ENCODE measurements at regions not wholly inside any gene's neighbourhood (a gene's known extent, or its start where the extent isn't known, plus 50 kb on each side); places are given as distances from the start of the nearest gene placed in this dataset.

- no peaks in the 10 kb centered on the region for H3K27me3 ChIP-seq (replicated peaks; ENCODE audit: insufficient read depth, low read depth, low read length, poor library complexity)
- no peak overlapping the region for H3K27ac ChIP-seq (ENCODE audit: low read depth, low read length, poor library complexity, severe bottlenecking)
- TF ChIP-seq CTCF (conservative IDR thresholded peaks at IDR 0.05; ENCODE audit: low read depth, low read length): no peak
- no peak for TF ChIP-seq EZH2 (IDR thresholded peaks at IDR 0.05; ENCODE audit: borderline replicate concordance, low read depth, low read length, poor library complexity, severe bottlenecking)
- ChIA-PET POLR2A (ENCODE audit: low non-redundant PET) (no interaction called here), CTCF (no interaction called here)
- intact Hi-C loops (cut with micrococcal nuclease; ENCODE audit: unreplicated experiment): no loop called here
- no TSS peak for BruUV-seq (replicated peaks)
- no peaks in the 10 kb centered on the region for H3K9me3 ChIP-seq (ENCODE audit: low read depth, low read length, poor library complexity, severe bottlenecking)
- H3K4me1 ChIP-seq (ENCODE audit: insufficient read depth, low read length, poor library complexity, severe bottlenecking): peaks cover 10% of the 10 kb centered on the region
- DNase-seq (ENCODE audit: low spot score): no peak
- H3K36me3 ChIP-seq (ENCODE audit: insufficient read depth, low read length, poor library complexity, severe bottlenecking): no peaks in the 10 kb centered on the region
- no peak overlapping the region for H3K4me3 ChIP-seq (ENCODE audit: low read depth, low read length, poor library complexity, severe bottlenecking)
These were observed 54.4 kb upstream of the MEDAG start for GRCh38 chr13:30851697-30852096.

- no peak for DNase-seq (ENCODE audit: low spot score)
- Histone ChIP-seq H3K36me3 (ENCODE audit: insufficient read depth, low read length, poor library complexity, severe bottlenecking) (no peaks in the 10 kb centered on the region), H3K4me3 (ENCODE audit: low read depth, low read length, poor library complexity, severe bottlenecking) (no peak overlapping the region), H3K4me1 (ENCODE audit: insufficient read depth, low read length, poor library complexity, severe bottlenecking) (no peaks in the 10 kb centered on the region), H3K9me3 (ENCODE audit: low read depth, low read length, poor library complexity, severe bottlenecking) (no peaks in the 10 kb centered on the region), H3K27ac (ENCODE audit: low read depth, low read length, poor library complexity, severe bottlenecking) (no peak overlapping the region), H3K27me3 (replicated peaks; ENCODE audit: insufficient read depth, low read depth, low read length, poor library complexity) (no peaks in the 10 kb centered on the region)
- intact Hi-C loops (cut with micrococcal nuclease; ENCODE audit: unreplicated experiment): no loop called here
- ChIA-PET POLR2A (ENCODE audit: low non-redundant PET) (no interaction called here), CTCF (interaction anchor here (1.0 kb wide), 1 partner anchor 10 kb away, joined by 3 read pairs; no protein-coding TSS in a partner anchor)
- BruUV-seq (replicated peaks): no TSS peak
- TF ChIP-seq CTCF (conservative IDR thresholded peaks at IDR 0.05; ENCODE audit: low read depth, low read length): no peak
- TF ChIP-seq EZH2 (IDR thresholded peaks at IDR 0.05; ENCODE audit: borderline replicate concordance, low read depth, low read length, poor library complexity, severe bottlenecking): no peak
These were observed 50.5 kb upstream of the MEDAG start for GRCh38 chr13:30855569-30855968.

- H3K4me1 ChIP-seq (ENCODE audit: insufficient read depth, low read length, poor library complexity, severe bottlenecking): no peaks in the 10 kb centered on the region
- no peak for DNase-seq (ENCODE audit: low spot score)
- TF ChIP-seq CTCF (conservative IDR thresholded peaks at IDR 0.05; ENCODE audit: low read depth, low read length) (no peak), EZH2 (IDR thresholded peaks at IDR 0.05; ENCODE audit: borderline replicate concordance, low read depth, low read length, poor library complexity, severe bottlenecking) (no peak)
- H3K27ac ChIP-seq (ENCODE audit: low read depth, low read length, poor library complexity, severe bottlenecking): no peak overlapping the region
- no peaks in the 10 kb centered on the region for H3K9me3 ChIP-seq (ENCODE audit: low read depth, low read length, poor library complexity, severe bottlenecking)
- BruUV-seq (replicated peaks): no TSS peak
- intact Hi-C loops (cut with micrococcal nuclease; ENCODE audit: unreplicated experiment): no loop called here
- H3K27me3 ChIP-seq (replicated peaks; ENCODE audit: insufficient read depth, low read depth, low read length, poor library complexity): no peaks in the 10 kb centered on the region
- CTCF ChIA-PET: no interaction called here
- H3K4me3 ChIP-seq (ENCODE audit: low read depth, low read length, poor library complexity, severe bottlenecking): no peak overlapping the region
- H3K36me3 ChIP-seq (ENCODE audit: insufficient read depth, low read length, poor library complexity, severe bottlenecking): no peaks in the 10 kb centered on the region
- POLR2A ChIA-PET (ENCODE audit: low non-redundant PET): no interaction called here
These were observed 49.9 kb upstream of the MEDAG start for GRCh38 chr13:30856005-30856790.

All from A673 (cell line).